Muscle of back (tissue), 3 donors: ENCODE measurements at regions not wholly inside any gene's neighbourhood (a gene's known extent, or its start where the extent isn't known, plus 50 kb on each side); places are given as distances from the start of the nearest gene placed in this dataset.
A peak's percentile ranks its signal among the peaks of the same experiment; 100 is the strongest.

Experiments used
- DNase-seq, 3 donors: peaks; one replicate each; pipeline versions ENCODE4 v3.0.0 to v3.0.0-alpha.2; 2013

DNA sequence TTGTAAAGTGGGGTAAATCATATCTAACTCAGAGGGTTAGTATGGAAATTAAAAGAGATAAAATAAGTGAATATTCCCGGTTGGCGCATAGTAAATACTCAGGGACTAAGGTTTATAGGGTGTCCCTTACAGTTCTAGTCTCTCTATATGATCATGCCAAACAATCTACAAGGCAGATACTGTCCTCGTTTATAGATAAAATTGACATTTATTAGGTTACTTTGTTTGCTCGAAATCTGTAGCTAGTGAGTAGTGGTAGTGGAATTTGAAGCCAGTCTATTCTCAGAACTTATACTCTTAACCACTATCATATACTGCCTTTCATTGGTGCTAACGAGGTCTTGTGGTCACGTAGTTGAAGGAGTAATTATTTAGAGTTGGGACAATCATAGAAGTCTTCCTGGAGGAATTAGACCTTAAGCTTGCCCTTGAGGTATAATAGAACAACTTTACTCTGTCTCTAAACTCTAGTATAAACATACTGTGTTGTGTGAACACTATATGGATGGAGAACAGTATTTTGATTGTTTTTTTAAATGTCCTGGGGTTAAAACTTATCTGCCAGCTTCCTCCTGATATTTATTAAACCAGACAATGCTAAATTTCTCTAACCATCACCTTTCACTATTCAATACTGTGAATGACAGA is 324.0 kb downstream of the STIM2 start:
- DNase-seq = no peak

DNA sequence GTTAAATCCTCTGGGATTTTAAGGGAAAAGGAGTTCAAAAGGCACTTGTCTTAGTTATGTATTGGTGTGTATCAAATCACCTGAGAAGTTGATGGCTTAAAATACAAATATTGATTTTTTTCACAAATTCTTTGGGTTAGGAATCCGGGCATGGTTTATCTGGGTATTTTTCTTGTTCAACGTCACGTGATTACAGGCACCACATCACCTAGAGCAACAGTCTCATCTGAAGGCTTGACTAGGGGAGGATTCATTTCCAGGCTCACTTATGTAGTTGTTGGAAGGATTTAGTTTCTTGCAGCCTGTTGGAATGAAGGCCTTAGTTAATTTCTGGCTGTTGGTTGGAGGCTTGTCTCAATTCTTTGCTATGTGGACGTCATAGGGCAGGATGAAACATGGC is 326.1 kb downstream of the STIM2 start:
- no peak for DNase-seq

DNA sequence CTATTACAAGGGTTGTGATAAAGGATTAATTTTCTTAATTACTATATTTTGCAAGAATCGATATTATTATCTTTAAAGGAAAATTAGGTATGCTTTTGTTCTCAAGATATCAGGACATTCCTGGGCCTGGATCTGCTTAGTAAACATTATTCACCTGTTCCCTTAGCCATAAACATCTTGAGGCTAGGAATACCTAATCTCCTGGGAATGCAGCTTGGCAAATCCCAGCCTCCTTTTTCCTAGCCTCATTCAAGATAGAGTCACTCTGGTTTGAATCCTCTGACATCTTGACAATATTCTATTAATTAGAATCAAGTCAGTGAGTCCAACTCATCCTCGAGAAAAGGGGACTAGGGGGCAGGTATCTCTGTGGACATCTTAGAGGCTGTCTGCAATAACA is 327.1 kb downstream of the STIM2 start:
- DNase-seq = no peak

DNA sequence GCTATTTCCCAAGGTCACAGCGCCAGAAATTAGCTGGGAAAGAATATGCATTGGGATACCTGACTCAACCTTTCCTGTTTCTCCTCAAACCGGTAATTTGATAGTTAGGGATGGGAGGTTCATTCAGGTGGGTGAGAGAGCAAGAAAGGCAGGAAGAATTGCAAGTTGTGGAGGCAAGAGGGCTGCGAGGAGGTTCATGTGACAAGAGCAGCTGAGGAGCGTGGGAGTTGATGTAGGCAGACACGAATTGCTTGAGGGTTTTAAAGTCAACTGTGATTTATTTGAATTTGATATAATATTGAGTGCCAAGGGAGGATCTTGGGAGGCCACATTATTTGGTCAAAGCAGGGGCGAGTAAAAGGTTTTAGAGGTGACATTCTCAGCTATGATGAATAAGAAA is 329.0 kb downstream of the STIM2 start:
- DNase-seq = no peak

DNA sequence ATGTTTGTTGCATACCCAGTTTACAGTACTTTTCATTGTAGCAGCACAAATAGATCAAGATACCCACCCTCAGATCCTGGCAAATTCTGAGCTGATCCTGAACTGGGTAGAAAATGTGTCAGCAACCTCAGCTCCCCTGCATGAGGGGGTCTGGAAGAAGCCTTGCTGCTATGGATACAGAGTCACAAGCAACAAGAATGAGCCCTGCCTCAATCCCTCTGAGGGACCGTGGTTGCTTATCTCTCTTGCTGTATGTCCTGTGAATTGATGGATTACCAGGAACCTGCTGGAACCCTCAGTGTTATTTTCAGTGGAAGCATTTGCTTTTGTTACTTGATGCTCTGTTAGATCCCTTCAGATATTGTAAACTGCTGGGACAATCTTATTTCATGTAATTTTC is 331.0 kb downstream of the STIM2 start:
- DNase-seq = no peak

DNA sequence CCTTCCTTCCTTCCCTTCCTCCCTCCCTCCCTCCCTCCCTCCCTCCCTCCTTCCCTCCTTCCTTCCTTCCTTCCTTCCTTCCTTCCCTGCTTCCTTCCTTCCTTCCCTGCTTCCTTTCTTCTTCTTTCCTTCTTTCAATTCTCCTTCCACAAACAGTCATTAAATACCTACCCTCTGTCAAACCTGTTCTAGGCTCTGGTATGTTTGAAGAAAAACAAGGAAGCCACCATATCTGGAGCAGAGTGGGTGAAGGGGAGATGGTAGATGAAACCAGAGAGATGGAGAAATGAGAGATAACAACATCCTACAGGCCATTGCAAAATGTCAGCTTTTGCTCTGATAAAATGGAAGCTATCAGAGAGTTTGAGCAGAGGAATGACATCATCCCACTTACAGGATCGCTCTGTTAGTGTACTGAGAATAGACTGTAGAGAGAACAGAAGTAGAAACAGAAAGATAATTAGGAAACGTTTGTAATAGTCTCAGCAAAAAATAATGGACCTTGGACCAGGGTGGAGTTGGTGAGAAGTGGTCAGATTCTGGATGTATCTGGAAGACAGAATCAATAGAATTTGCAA is 334.0 kb downstream of the STIM2 start:
- DNase-seq = no peak

DNA sequence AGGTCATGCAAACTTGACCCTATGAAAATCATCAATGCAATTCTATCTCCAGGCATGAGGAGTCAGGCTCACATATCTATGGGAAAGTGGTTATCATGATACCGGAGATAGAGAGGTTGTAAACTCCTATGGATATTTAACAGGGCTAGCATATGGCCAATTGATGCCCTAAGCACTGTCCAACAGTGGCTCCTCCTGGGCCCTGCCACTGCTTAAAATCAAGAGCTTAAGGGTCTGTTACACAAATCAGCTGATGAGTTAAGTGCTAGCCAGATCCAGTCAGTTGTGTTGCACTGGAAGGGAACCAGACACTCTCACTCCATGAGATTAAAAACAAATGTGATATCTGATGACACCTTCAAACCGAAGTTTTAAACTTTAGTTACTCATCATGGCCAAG is 337.6 kb downstream of the STIM2 start:
- no peak for DNase-seq

DNA sequence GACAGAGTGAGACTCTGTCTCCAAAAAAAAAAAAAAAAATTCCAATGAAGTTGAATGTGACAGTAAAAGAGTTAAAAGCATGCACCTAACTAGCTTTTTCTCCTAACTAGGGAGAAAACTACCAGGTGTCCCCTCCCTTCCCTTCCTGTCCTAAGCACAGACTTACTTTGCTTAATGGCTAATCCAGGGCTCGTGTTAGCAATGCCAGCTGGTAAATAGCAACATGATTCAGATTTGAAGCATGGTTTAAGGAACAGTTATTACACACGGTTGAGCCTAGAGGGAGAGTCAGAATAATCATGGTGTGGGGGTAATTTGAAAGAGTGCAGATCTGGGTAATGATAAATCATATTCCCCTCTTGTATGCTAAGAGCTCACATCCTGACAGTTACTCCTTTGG is 338.3 kb downstream of the STIM2 start:
- DNase-seq = no peak

DNA sequence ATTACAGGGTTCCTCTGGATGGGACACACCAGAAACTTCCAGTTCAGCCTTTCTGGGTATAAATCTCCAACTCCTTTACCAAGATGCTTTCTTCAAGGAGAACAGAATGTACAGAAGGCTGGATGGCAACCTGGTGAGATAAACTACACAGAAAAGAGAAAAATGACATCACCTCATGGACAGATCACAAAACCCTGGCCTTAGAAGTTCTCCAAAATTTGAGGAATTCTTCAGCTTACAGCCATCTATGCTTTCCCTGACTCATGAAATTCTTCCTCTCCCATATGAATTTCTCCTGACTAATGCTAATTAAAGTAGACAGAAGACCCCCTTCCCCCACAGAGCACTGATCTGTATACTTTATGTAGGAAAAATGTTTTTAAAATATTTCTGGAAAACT is 345.4 kb downstream of the STIM2 start:
- DNase-seq = peak in 1 of 3 donors; percentile 14

DNA sequence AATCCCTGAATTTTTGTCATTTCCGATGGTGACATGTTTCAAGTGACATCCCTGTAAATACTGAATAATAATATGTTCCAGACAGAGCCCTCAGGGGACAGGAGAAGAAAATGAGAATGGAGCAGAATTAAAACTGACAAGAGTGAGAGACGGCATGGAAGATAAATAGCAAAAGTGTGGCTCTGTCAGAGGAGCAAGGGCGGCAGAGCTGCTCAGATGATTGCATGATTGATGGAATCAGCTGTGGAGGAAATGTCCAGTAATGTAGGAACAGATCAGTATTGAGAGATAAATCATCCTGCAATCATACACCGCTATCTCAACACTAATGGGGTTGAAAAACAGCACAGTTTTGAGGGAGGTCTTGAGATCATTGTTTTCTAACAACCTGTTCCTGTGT is 350.3 kb downstream of the STIM2 start:
- DNase-seq = no peak

DNA sequence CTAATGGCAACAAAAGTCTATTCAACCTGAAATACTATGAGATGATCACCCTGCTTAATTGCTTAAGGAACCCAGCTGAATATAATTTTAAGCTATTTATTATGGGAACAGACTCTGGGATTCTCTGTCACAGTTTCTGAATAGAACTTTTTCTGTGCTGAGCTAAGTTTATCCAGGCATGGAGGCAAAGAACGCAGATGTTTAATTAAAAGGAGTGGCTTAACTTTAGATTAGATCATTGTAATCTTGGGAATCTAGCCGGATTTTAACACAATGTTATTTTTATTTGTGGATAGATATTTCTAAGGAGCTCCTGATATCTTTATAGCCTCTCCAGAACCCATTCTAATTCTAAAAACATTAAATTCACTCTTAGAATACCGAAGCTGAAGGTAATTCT is 353.4 kb downstream of the STIM2 start:
- peak in 1 of 3 donors; percentile 32 for DNase-seq

DNA sequence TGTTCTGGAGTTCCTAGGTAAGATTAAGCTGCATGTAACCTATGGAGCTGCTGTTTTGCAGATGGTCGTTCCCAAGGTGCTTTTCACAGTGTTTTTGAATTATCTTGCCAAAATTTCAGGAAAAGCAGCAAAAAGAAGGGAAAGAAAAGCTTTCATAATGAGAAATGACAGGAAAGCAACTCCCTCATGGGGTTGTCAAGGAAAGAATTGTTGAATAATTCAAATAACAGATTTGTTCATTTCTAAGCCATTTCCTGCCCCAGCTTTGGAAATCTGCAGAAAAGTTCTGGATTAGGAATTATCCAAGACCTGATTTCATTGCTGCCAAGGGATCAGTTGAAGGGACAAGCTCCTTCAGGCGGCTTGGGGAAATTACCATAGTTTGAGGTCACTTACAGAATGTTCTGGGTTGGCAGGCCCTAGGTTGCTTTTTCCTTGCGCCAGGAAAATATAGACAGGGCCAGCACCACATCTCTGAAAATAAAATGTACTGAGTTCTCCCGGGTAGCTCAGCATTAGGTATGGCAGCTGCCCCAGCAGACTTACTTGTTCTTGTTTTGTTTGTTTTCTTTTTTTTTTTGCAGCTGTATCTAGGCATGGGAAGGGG is 354.7 kb downstream of the STIM2 start:
- DNase-seq = peak in 2 of 3 donors; percentile 52 to 70

DNA sequence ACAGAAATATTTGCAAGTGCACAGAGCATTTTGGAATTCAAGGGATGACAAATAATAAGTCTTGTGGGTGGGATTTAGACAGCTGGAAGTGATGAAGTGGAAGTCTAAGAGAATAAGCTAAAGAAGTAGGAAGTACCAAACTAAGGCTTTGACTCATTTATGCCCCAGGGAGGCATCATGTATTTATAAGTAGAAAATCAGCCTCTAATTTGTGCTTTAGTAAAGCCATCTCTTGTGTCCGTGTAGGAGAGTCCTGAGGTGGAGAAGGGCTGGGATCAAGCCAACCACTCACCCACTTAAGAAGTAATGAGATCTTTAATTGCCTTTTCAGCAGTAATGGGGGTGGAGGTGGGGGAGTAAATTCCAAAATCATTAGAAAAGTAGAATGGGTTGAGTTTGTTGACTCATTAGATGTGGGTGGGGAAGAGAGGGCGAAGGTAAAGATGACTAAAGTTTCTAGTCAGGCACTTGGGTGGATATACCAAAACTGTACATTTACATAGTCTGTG is 356.7 kb downstream of the STIM2 start:
- DNase-seq = peak; percentile 24 to 64 (median 60)

DNA sequence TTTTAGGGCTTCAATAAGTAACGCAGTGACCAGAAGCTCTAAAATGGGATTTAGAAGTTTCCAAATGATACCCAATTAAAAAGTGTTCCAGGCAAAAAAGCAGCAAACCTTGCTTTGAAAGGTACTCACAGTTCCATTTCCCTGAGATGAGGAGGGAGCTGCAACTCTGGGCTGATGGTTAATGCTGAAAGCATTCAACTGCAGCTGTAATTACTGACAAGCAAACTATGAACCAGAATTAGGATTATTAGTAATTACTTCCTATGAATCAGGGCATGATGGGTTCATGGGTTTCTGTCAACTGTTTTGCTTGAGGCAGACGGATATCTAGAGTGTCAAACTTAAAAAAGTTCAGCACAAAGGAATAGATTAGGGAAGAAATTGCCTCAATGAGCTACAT is 357.4 kb downstream of the STIM2 start:
- DNase-seq = no peak

DNA sequence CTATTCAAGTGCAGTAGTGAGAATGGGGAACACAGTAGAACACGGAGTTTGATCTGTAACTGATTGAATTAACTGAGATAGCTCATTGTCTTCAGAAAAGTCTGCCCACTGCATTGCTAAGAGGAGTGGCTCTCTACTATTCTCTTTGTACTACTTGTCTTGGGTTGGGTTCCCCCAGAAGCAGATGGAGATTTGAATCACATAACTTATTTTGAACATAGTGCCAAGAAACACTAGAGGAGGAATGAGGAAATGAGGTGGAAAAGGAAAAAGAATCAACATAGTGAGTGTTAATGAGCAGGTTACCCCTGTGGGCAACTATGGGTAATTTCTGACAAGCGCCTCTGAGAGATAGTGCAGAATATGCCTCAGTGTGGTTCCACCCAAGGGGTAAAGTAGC is 362.7 kb downstream of the STIM2 start:
- no peak for DNase-seq

DNA sequence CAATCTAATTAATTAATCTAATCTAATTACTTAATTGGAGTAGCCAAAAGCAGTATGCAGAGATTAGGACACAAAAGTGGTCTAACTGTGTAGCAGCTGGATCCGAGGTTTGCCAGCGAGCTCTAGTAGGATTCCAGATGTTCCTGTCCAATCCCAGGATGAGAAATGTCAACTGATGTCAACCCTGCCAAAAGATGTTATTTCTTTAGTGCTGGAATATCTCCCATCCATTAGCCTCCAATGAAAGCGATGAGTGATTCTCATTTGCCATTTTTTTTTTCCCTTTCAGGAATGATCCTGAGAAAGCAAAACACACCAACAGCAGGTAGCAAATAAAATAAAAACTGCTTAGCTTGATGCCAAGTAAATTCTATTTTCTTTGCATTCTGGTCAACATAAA is 372.9 kb downstream of the STIM2 start:
- peak; percentile 51 to 85 (median 56) for DNase-seq

DNA sequence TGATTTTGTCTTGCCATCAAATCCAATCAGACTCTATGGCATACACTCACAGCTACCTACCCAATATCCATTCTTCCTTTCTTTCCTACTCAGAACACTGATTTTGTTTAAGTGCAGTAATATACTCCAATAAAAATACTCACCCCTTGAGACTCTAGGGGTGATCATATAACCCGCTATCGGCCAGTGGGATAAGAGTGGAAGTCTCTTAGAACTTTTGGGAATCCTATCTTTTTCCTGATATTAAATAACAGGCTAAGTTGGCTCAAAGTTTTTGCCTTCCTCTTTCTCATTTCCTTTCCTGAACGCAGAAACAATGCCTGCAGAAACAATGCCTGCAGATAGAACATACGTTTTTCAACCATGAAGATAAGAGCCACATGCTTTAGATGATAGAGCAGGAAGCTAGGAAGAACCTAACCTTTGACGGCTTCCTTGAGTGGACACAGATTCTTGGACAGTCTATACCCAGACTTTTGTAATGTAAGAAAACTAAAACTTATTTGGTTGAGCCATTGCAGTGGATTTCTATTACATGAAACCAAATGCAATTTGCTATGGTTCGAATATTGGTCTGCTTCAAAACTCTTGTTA is 373.8 kb downstream of the STIM2 start:
- no peak for DNase-seq

DNA sequence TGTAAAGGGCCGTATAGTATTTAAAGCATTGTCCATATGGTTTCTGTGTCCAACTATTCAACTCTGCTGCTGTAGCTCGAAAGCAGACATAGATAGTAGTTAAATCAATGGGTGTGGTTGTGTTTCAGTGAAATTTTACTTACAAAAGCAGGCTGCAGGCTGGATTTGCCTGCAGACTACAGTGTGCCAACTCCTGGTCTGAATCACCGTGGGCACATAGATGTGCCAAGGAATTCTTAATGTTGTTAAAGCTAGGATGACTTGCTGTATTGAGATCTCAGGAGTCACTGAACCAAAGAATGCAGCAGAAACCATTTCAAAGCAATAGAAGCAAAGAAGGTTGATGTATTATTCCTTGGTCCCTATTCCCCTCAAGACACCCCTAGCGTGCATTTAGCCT is 379.0 kb downstream of the STIM2 start:
- DNase-seq = no peak

DNA sequence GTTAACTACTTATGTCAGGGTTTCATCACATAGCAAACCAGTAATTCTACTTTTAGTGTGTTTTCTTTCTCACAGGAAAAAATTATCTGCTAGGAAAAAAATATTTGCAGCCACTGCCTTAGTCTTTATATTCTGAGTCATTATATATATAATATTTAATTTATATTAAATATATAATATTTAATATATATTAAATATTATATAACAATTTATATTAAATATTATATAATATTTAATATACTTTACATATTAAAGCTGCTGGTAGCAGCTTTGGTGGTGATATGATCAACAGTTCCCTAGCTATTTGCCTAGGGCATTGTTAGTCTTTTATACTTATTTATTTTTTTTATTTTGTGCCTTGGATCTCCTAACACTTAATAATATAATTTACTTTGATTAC is 381.6 kb downstream of the STIM2 start:
- DNase-seq = no peak

DNA sequence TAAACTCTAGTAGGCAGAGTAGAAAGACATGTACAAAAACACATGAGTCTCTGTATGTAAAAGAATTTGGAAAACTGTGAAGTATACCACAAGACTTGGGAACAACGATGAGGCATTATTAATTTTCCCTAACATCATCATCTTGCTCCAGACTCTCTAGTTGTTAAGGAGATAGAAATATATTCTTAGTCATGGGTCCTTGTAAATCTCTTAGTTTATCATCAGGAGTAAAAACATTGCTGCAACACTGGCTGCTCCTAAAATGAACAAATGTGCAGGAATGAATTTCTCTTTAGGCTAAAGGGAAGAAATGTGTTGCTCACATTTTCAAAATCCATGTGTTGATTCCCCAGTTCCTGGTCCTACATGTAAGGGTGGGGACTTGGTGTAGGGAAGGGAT is 384.6 kb downstream of the STIM2 start:
- no peak for DNase-seq

DNA sequence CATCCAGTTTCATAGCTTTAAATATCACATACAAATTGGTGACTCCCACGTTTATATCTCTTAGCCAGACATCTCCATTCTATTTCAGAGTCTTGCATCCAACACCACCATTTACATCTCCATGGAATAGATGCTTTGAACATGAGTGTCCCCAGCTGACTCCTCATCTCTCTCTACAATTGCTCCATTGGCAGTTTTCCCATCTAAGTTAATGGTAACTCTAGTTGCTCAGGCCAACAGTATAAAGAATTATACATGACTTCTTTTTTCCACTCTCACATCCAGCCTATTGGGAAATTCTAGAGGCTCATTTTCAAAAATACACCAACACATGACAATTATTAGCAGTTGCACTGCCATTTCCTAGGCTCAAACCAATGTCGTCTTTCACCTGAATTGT is 388.2 kb downstream of the STIM2 start:
- peak; percentile 62 to 89 (median 71) for DNase-seq

DNA sequence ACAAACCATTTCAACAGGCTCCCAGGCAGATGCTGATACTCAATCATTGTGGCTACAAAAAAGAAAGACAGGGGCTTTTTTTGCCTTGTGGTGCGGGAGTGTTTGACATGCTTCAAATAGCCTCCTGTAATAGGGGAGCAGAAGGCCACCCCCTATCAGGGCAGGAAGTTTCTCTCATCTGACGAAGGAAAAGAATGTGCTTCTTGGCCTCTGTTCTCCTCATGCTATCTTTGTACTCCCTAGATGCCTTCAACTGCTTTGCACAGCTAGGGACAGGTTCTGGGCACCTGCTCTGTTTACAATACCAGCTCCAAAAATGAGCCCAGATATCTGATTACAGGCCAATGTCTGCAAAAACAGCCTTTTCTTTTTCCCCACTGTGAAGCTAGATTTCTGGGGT is 391.1 kb downstream of the STIM2 start:
- peak in 1 of 3 donors; percentile 61 for DNase-seq

DNA sequence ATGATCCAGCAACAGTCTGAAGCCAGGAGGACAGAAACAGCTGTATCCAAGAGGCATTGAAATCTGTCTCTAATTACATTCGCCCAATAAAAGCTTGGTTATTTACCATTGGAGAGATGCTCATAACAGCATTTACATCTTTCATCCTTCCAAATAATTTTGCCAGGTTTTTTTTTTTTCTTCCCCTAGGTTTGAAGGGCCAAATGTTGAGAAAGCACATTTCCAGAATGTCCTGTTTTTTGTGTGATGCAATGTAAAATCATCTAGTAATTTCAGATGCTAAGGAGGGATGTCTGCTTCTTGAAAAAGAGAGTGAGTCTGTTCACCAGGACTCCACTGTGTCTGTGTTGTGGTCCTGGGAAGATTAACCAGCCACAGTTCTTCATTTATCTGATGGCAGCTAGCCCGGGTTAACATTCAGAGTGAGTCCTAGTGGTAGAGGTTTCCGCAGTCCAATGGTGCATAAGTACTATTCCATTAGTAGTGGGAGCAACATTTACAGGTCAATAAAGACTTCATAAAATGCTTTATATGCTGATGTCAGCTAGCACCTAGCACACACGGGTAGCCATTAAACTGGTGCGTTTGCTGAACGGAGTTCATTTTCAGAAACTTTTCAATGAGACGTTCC is 406.8 kb downstream of the STIM2 start:
- DNase-seq = peak in 1 of 3 donors; percentile 41
